GM21786 (cell line): ENCODE measurements at regions not wholly inside any gene's neighbourhood (a gene's known extent, or its start where the extent isn't known, plus 50 kb on each side); places are given as distances from the start of the nearest gene placed in this dataset.

ENCODE experiments used
- ATAC-seq: cut with Tn5 transposase; IDR thresholded peaks from one replicate; pipeline ENCODE4 v1.9.1; 2021; ENCODE audit not compliant: unreplicated experiment

DNA sequence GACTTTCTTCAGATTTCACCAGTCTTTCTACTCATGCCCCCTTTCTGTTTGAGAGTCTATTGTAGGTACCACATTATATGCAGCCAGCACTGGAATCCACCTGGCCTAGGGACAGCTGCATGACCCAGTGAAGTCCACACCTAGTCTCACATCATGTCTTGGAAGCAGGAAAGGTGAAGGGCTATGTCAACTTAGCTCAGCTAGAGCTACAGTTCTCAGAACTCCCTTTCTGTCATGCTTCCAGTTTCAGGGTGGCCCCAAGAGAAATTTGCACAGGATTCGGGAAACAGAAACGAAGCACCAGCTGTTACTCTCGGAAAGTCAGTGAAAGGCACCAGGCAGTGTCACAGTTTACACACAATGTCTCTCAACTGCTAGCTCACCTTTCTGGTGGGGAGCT lies 51.6 kb upstream of the NLRP1 start:
- ATAC-seq = no peak

- ATAC-seq = no peak
These were observed 54.3 kb upstream of the NLRP1 start for GRCh38 chr17:5638596-5638995.

- ATAC-seq = no peak
These were observed 56.4 kb upstream of the NLRP1 start for GRCh38 chr17:5640726-5641125.

DNA sequence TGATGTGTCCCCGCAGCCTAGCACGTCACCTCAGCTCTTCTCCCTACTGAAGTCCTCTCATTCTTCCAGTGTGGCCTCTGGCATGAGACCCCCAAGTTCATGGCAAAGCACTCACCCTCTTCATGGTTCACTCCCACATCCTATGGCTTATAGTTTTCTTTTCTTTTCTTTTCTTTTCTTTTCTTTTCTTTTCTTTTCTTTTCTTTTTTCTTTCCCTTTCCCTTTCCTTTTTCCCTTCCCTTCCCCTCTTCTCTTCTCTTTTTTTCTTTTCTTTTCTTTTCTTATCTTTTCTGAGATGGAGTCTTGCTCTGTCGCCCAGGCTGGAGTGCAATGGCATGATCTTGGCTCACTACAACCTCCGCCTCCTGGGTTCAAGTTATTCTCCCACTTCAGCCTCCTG lies 58.4 kb upstream of the NLRP1 start:
- ATAC-seq = no peak

DNA sequence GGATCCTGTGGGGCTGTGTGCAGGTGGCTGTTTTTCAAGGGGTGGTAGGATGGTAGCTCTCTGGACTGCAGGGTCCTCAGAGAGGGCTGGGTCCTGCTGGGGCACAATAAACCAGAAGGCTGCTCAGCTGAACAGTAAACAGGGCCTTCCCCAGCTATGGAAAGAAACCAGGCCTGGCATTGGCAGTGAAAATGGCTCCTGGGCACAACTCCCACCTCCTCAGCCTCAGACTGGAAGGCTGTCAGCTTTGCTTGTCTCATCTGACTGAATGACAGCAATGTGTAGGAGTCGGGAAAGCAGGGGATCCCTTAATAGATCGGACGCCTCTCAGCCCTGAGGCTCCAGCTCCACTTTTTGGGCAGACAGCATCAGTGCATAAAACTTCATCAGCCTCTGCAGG lies 59.8 kb upstream of the NLRP1 start:
- no peak for ATAC-seq

DNA sequence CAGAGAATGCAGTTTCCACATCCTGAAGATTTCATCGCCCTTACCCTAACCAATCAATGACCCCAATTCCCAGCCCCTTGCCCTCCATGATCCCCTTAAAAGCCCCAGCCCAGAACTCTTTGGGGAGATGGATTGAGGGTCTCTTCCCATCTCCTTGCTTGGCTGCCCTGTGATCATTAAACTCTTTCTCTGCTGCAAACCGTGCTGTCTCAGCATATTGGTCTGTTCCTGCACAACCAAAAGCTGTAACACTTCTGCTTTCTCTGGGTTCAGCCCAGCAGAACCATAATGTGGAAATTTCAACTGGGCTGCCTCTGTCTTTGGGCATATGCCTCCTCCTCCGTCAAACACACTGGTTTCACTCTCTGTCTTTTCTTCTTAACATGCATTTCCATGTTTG lies 67.0 kb upstream of the NLRP1 start:
- ATAC-seq = no peak

- no peak for ATAC-seq
These were observed 77.3 kb upstream of the NLRP1 start for GRCh38 chr17:5661491-5662125.

- no peak for ATAC-seq
These were observed 78.2 kb upstream of the NLRP1 start for GRCh38 chr17:5662409-5663085.

DNA sequence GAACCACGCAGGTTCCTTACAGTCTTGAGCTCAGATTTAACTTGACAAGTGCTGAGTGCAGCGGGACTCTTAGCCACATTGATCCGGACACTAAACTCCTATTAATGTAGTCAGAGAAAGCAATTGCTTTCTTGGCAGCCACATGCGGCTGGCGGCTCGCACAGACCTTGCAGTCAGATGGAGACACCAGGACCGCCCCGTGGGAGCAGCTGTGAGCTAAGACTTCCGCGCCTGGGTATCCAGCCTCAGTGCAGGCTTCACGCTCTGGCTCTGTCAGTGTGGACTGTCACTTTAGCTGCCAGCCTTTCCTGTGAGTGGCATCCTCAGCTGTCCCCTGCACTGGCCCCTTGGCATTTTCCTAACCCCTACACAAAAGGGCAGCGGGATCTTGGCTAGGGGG lies 80.9 kb upstream of the NLRP1 start:
- no peak for ATAC-seq

DNA sequence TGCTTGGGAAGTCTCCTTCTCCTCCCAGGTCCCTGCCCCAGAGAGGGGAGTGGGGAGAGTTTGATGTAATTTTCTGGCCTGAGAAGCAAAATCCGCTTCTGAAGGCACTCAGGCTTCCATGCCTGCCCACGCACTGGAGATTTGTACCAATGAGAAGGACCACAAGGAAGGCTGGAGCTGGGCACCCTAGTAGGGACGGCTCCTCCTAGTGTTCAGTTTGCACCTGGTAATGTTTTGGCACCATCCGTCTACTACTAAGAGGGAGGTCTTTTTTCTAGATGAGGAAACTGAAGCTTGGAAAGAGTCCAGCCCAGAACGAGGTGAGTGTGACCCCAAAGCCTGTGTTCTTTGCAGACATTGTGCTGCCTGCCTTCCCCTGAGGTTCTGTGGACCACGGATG lies 83.6 kb upstream of the NLRP1 start:
- ATAC-seq = no peak

DNA sequence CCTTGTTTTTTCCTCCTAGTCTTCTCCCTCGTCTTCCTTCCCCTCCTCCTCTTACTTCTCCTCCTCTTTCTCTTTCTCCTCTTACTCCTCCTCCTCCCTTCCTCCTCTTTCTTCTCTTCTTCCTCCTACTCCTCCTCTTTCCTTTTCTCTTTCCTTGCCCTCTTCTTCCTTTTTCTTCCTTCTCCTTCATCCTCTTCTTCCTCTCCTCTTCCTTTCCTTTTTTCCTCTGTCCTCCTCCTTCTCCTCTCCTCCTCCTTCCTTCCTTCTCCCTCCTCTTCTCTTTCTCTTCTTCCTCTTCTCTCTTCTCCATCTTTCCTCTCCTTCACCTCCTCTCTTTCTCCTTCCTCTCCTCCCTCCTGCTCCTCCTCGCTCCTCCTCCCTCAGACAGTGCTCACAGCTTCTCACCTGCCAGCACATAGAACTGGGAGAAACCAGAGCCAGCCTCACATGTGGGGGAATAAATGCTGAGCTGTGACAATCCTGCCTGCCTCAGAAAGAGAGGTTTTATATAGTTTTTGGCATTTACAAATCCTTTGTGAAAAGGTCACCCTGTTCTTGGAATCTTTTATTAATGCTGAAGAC lies 84.3 kb upstream of the NLRP1 start:
- no peak for ATAC-seq

- ATAC-seq = no peak
These were observed 84.9 kb upstream of the NLRP1 start for GRCh38 chr17:5669191-5669590.

DNA sequence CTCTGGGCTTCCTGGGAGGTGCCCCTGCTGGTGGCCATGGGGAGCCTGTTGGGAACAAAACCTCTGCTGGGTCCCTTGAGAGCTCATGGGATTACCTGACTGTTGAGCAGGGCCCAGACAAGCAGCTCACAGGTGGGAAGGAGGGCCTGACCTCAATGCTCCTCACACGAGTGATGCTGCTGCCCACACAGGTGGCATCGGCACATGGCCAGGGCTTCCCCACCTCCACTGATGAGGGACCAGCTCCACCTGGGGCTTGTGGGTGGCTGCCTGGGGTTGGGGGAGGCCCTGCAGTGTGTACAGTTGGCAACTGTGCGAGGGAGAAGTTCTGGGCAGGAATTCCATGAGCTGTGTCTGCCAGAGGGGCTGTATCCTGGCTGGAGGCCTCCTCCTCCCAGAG lies 87.8 kb upstream of the NLRP1 start:
- no peak for ATAC-seq

- ATAC-seq = no peak
These were observed 88.6 kb upstream of the NLRP1 start for GRCh38 chr17:5672815-5673430.

- ATAC-seq = no peak
These were observed 91.5 kb upstream of the NLRP1 start for GRCh38 chr17:5675625-5676421.

DNA sequence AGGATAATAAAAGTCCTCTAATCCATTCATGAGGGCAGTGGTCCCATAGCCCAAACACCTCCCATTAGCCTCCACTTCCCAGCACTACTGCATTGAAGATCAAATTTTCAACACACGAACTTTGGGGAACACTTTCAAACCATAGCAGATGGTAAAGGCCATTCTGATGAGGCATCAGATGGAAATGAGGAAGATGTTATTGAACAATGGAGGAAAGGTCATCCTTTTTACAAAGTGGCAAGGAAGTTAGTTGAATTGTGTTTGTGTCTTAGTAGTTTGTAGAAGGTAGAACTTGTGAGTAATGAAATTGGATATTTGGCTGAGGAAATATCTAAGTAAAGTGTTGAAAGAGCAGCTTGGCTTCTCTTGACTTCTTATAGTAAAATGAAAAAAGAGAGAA lies 93.3 kb upstream of the NLRP1 start:
- ATAC-seq = no peak

DNA sequence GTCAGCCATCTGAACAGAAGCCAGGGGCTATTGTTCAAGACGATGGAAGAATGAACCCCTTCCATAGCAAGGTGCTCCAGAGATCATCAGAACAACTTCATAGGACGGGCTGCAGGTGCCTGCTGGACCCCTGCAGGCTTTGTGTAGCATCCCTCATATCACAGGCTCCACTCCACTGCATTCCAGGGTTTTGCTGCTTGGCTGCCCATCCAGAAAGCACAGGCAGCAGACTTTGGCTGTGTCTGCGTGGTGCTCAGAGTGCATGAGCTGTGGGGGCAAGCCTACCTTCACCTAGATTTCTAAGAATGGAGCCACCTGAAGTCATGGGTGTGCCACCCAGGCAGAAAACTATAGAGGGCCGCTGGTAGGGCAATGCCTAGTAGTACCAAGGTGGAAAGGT lies 93.9 kb upstream of the NLRP1 start:
- ATAC-seq = no peak

GRCh38 chr17:5680766-5681165 lies 96.5 kb upstream of the NLRP1 start:
- ATAC-seq = no peak

DNA sequence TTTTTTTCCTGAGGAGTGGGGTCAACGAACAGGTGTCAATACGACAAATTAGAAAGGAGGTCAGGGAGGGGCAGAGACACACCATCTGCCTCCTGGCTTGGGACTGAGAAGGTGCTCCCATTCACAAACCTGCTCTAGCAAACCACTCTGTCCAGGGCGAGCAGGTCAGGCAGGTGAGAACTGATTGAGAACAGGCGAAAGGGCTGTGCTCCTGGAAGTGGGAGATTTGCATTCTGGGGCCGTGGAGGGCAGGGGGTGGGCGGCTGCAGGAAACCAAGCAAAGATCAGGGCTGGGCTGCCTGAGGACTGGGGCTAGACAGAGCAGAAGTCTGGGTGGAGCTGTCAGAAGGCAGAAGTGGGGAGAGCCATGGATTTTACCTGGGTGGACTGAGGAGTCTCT lies 98.9 kb upstream of the NLRP1 start:
- ATAC-seq = no peak

GRCh38 chr17:5686074-5686635 lies 101.8 kb upstream of the NLRP1 start:
- no peak for ATAC-seq

GRCh38 chr17:5687646-5688045 lies 103.3 kb upstream of the NLRP1 start:
- ATAC-seq = no peak
